Activated CD4-positive, alpha-beta memory T cell treated with anti-CD3 and anti-CD28 coated beads, Interleukin-2, amount 10 ng/mL, durations not matched to agents 7 days and 5 days (primary cell): ENCODE measurements at regions not wholly inside any gene's neighbourhood (a gene's known extent, or its start where the extent isn't known, plus 50 kb on each side); places are given as distances from the start of the nearest gene placed in this dataset.

Experiments
- CTCF ChIA-PET: fragments of 350-600 bp; sonication (Branson Sonifier 250); formaldehyde crosslinking; loops from one replicate; lab custom pipeline; 2021; ENCODE audit warnings: antibody characterized with exemption, inconsistent platforms; lab: Charles Lee
- POLR2A ChIA-PET: fragments of 350-600 bp; sonication (Branson Sonifier 250); formaldehyde crosslinking; loops from one replicate; lab custom pipeline; 2021; ENCODE audit warnings: antibody characterized with exemption; lab: Charles Lee
- DNase-seq: peaks from one replicate; pipeline ENCODE4 v3.0.0-alpha.2; 2020
- H3K27ac Mint-ChIP-seq: one replicate; pipeline ENCODE4 v1.8.0; 2021; ENCODE audit warnings: mild to moderate bottlenecking, mixed read lengths
- H3K27me3 Mint-ChIP-seq: one replicate; pipeline ENCODE4 v1.8.0; 2021; ENCODE audit warnings: mixed read lengths
- H3K36me3 Mint-ChIP-seq: one replicate; pipeline ENCODE4 v1.8.0; 2021; ENCODE audit warnings: low read depth, mixed read lengths
- H3K4me1 Mint-ChIP-seq: one replicate; pipeline ENCODE4 v1.8.0; 2021; ENCODE audit warnings: mixed read lengths
- H3K4me3 Mint-ChIP-seq: one replicate; pipeline ENCODE4 v1.8.0; 2021; ENCODE audit warnings: mild to moderate bottlenecking, mixed read lengths
- H3K9me3 Mint-ChIP-seq: one replicate; pipeline ENCODE4 v1.8.0; 2021; ENCODE audit warnings: mixed read lengths

DNA sequence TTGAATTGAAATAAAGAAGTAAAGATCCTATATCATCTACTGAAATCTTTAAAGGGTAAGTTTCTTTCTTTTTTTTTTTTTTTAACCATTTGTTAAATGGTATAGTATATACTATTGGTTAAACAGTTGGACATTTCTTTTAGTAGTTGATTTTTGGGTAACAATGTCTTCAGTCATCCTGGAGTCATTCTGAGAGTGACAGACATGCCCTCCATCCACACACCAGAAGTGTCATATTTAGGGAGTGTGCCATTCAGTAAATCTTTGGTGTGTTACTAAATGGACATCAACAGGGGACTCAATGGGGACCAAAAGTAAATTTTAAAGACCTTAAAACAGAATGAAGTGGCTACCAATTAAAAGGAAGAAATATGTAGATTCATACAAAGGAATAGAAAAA, 50.8 kb upstream of the SLC39A10 start:
- Mint-ChIP-seq H3K4me1 (peaks cover 11% of the 10 kb centered on the region), H3K36me3 (peaks cover 4% of the 10 kb centered on the region), H3K9me3 (peaks cover 4% of the 10 kb centered on the region), H3K27me3 (no peaks in the 10 kb centered on the region), H3K4me3 (no peak overlapping the region), H3K27ac (no peak overlapping the region)
- CTCF ChIA-PET: interaction anchor here (0.8 kb wide), 1 partner anchor 32 kb away, joined by 3 read pairs; no protein-coding TSS in a partner anchor
- DNase-seq: no peak
- POLR2A ChIA-PET: interaction anchor here (1.0 kb wide), 1 partner anchor 50 kb away, joined by 4 read pairs; the partner anchor contains the start of gene SLC39A10

DNA sequence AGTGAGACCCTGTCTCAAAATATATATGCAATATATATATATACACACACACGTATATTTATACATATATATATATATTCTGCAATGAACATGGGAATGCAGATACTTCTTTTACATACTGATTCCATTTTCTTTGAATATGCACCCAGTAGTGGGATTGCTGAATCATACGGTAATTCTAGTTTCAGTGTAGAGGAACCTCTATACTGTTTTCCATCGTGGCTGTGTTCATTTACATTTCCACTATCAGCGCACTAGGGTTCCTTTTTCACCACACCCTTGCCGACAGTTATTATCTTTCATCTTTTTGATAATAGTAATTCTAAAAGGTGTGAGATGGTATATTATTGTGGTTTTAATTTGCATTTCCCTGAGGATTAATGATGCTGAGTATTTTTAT, 52.3 kb upstream of the SLC39A10 start:
- no peaks in the 10 kb centered on the region for H3K27me3 Mint-ChIP-seq
- H3K9me3 Mint-ChIP-seq: peaks cover 5% of the 10 kb centered on the region
- ChIA-PET CTCF (no interaction called here), POLR2A (no interaction called here)
- no peak for DNase-seq
- H3K4me1 Mint-ChIP-seq: peaks cover 11% of the 10 kb centered on the region
- H3K27ac Mint-ChIP-seq: no peak overlapping the region
- no peak overlapping the region for H3K4me3 Mint-ChIP-seq
- H3K36me3 Mint-ChIP-seq: peaks cover 4% of the 10 kb centered on the region

DNA sequence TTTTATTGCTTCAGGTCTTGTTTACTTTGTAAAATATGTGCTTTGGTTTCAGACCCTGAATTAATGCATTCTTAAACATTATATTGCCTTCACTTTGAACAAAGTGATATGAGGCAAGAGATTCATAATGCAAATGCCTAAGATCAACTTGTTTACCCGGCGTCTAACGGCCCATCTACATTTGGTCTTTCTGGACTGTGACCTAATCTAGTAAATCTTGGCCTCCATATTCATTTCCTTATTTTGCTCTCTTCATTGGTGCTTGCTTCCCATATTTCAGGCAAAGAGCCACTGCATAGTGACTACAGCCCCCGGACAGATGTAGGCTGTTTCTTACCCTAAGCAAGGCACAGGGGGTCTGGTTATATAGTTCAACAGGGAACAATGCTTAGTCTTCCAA, 53.0 kb upstream of the SLC39A10 start:
- Mint-ChIP-seq H3K4me1 (peaks cover 6% of the 10 kb centered on the region), H3K27me3 (no peaks in the 10 kb centered on the region), H3K27ac (no peak overlapping the region), H3K9me3 (peaks cover 5% of the 10 kb centered on the region), H3K36me3 (peaks cover 4% of the 10 kb centered on the region), H3K4me3 (no peak overlapping the region)
- DNase-seq: no peak
- ChIA-PET CTCF (no interaction called here), POLR2A (no interaction called here)

DNA sequence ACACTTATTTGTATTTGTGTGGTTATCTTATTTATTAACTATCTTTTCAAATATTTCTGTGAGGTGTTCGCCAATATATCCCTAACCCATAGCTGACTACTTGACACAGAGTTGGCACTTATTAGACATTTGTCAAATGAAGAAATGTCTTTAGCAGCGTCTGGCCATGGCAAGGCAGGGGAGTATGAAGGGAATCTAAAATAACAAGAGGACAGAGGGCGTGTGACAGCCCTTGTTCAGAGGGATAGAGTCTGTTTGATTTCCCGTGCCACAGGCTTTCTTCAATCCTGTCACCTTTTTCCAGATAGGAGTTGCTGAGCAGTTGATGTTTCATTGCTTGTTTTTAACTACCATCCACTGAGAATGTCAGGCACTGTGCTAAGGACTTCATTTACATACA, 53.6 kb upstream of the SLC39A10 start:
- H3K36me3 Mint-ChIP-seq: peaks cover 8% of the 10 kb centered on the region
- no peak overlapping the region for H3K27ac Mint-ChIP-seq

DNA sequence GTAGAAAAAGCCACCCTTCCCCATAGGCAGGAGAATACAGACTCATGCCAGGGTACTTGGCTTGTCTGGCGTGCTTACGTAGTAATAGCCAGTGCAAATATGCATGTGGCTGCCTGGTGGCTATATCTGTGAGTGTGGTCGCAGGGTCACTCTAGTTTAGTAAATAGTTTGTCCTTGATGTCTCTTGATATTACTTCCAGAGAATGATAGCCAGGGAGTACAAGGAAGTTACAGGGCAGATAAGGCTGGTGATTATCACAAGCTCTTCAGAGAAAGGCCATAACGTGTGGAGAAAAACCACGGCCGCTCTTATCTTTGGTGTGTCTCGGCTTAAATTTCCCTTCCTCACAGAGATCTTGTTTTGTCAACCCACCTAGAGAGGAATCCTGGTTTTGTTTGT, 54.3 kb upstream of the SLC39A10 start:
- CTCF ChIA-PET: no interaction called here
- peaks cover 9% of the 10 kb centered on the region for H3K9me3 Mint-ChIP-seq
- H3K4me3 Mint-ChIP-seq: no peak overlapping the region
- peaks cover 8% of the 10 kb centered on the region for H3K36me3 Mint-ChIP-seq
- H3K27ac Mint-ChIP-seq: no peak overlapping the region
- DNase-seq: no peak
- no peaks in the 10 kb centered on the region for H3K27me3 Mint-ChIP-seq
- H3K4me1 Mint-ChIP-seq: no peaks in the 10 kb centered on the region
- POLR2A ChIA-PET: no interaction called here

More for the DNA sequence above, 53.6 kb upstream of the SLC39A10 start:
- ChIA-PET POLR2A (no interaction called here), CTCF (no interaction called here)
- Mint-ChIP-seq H3K4me3 (no peak overlapping the region), H3K27me3 (no peaks in the 10 kb centered on the region), H3K9me3 (peaks cover 9% of the 10 kb centered on the region), H3K4me1 (peaks cover 1% of the 10 kb centered on the region)
- no peak for DNase-seq

DNA sequence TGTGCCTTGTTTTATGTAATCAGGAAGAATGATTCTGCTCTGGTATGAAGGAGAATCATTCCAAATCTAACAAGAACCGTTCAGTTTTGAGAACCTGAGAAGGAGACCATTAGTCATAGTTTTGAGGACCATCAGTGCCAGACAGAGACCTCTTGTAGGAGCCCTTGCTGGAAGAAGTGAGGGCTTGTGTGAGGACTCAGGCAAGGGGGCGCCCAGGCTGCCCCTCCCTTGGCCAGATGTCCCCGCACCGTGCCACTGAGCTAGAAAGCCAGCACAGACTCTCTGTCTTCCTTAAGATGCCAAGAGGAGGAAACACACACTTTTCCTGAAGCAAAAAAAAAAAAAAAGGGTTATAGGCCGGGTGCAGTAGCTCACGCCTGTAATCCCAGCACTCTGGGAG, 55.7 kb upstream of the SLC39A10 start:
- no peaks in the 10 kb centered on the region for H3K4me1 Mint-ChIP-seq
- peaks cover 6% of the 10 kb centered on the region for H3K36me3 Mint-ChIP-seq
- no peak for DNase-seq
- ChIA-PET CTCF (interaction anchor here (1.2 kb wide), 1 partner anchor 58 kb away, joined by 3 read pairs; no protein-coding TSS in a partner anchor), POLR2A (no interaction called here)
- H3K27ac Mint-ChIP-seq: no peak overlapping the region
- H3K4me3 Mint-ChIP-seq: no peak overlapping the region
- H3K27me3 Mint-ChIP-seq: no peaks in the 10 kb centered on the region
- H3K9me3 Mint-ChIP-seq: peaks cover 7% of the 10 kb centered on the region

DNA sequence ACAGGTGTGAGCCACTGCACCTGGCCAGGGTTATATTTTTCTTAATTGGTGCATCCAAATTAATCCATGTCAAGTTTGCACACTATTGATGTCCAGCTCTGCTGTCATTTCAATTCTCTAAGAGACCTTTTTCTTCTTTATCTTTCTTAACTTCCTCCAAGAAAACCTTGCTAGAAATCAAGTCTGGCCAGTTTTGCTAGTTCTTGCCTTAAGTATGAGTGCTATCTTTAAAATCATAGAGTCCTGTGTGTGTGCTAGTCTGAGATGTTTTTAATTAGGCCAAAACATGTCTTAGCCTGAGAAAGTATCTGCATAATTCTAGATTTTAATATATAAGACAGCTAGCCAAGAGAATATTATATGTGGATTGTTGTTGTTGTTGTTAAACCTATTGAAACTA, 56.2 kb upstream of the SLC39A10 start:
- H3K4me3 Mint-ChIP-seq: no peak overlapping the region
- H3K9me3 Mint-ChIP-seq: peaks cover 6% of the 10 kb centered on the region
- H3K4me1 Mint-ChIP-seq: no peaks in the 10 kb centered on the region
- H3K27me3 Mint-ChIP-seq: no peaks in the 10 kb centered on the region
- no peak overlapping the region for H3K27ac Mint-ChIP-seq
- DNase-seq: no peak
- peaks cover 4% of the 10 kb centered on the region for H3K36me3 Mint-ChIP-seq
- ChIA-PET POLR2A (no interaction called here), CTCF (interaction anchor here (1.2 kb wide), 1 partner anchor 59 kb away, joined by 3 read pairs; no protein-coding TSS in a partner anchor)

DNA sequence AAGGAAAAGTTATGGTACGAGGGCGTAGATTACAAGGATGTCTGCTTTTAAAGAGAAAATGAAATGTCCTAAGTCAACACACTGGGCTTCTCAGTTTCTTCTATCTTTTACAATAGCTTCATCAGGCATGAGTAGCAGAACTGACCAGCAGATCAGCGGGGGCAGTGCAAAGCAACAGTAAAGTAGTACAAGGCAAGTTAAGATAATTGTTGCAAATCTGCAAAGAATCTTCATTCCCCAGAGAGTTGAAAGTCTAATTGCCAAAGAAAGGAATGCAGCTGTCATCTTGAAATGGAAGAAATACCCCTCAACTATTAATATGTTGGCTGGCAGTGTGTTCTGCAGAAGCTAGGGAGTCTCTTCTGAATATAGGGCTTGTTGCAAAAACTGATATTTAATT, 60.2 kb upstream of the SLC39A10 start:
- Mint-ChIP-seq H3K27me3 (no peaks in the 10 kb centered on the region), H3K27ac (no peak overlapping the region), H3K9me3 (peaks cover 12% of the 10 kb centered on the region), H3K4me3 (no peak overlapping the region), H3K36me3 (peaks cover 4% of the 10 kb centered on the region), H3K4me1 (peaks cover 6% of the 10 kb centered on the region)
- DNase-seq: no peak
- ChIA-PET POLR2A (no interaction called here), CTCF (interaction anchor here (1.5 to 1.7 kb wide), 2 partner anchors 20 to 63 kb away, joined by 3 to 4 read pairs; no protein-coding TSS in a partner anchor)

DNA sequence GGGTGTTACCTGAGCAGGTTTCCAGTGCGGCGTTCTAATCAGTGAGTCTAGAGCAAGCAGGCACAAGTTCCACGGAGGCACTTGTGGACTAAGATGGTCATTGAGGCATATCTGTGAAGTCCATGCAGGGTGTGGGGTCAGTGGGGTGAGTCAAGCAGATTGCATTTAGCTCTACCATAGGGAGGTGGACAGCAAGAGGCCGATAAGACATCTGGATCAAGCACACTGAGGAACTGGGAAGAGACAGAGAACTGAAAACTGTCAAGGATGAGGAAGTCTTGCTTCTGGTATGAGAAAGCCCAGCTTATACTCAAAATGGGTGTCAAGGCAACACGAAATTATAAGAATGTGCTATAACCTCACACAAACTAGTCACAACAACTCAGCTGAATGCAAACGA, 61.2 kb upstream of the SLC39A10 start:
- H3K4me1 Mint-ChIP-seq: peaks cover 6% of the 10 kb centered on the region
- POLR2A ChIA-PET: interaction anchor here (1.2 to 2.6 kb wide), 2 partner anchors 61 to 63 kb away, joined by 4 to 6 read pairs; partner anchors contain the start of gene SLC39A10
- no peaks in the 10 kb centered on the region for H3K27me3 Mint-ChIP-seq
- H3K4me3 Mint-ChIP-seq: no peak overlapping the region
- no peak for DNase-seq
- H3K36me3 Mint-ChIP-seq: peaks cover 4% of the 10 kb centered on the region
- H3K27ac Mint-ChIP-seq: no peak overlapping the region
- CTCF ChIA-PET: interaction anchor here (1.5 to 1.7 kb wide), 2 partner anchors 19 to 64 kb away, joined by 3 to 4 read pairs; no protein-coding TSS in a partner anchor
- H3K9me3 Mint-ChIP-seq: peaks cover 9% of the 10 kb centered on the region

DNA sequence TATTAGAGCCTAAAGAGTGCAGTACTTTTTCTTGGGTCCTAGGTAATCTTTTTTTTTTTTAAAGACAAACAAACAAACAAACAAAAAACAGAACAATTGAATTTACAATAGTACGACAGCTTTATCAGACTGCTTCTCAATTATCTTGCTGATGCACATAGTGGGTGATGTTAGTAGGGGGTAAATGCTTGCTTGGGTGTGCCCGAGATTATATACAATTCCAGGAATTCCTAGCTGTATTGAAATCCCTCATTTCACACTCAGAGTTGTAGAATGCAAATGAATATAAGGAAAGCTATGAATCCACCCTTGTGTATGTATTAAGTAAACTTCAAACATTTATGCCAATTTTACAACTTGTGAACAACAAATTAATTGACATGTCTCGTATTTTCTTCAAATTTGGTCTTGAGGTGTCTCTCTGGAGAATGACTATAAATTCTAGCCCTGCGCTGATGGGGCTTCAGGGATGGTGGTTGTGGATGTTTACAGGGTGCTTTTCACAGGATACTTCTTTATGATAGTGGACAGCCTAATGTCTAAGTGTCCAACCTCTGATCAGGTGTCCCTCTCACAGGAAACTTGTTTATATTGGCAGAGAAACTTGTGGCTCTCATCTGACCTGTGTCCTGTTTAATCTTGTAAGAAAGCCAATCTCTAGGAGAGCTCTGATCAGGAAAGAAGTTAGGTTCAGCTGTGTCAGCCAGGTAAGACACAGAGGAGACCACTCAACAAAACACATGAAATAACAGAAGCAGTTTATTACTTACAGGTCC, 61.9 kb upstream of the SLC39A10 start:
- ChIA-PET CTCF (interaction anchor here (0.6 to 1.7 kb wide), 4 partner anchors 13 to 64 kb away, joined by 3 to 5 read pairs (median 4); no protein-coding TSS in a partner anchor), POLR2A (interaction anchor here (1.2 to 2.6 kb wide), 3 partner anchors 60 to 62 kb away, joined by 4 to 6 read pairs (median 6); partner anchors contain the start of gene SLC39A10)
- peaks cover 6% of the 10 kb centered on the region for H3K4me1 Mint-ChIP-seq
- no peak overlapping the region for H3K27ac Mint-ChIP-seq
- no peaks in the 10 kb centered on the region for H3K27me3 Mint-ChIP-seq
- H3K9me3 Mint-ChIP-seq: peaks cover 9% of the 10 kb centered on the region
- peaks cover 4% of the 10 kb centered on the region for H3K36me3 Mint-ChIP-seq
- DNase-seq: no peak
- no peak overlapping the region for H3K4me3 Mint-ChIP-seq

DNA sequence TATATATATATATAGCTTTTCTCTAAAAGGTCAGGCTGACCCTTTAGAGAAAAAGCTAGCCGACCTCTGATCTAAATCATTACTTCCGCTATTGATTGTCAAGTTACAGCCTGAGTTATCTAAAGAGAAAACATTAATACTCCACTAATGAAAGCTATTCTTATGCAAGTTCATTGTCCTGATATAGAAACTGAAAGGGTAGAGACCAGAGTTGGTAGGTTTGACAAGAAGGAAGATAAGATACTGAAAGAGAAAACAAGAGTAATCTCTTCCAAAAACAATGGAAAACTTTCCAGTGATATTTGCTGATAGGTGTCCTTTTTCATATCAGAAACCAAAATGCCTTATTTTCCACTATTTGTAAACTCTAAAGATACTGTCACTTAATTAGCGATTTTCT, 62.8 kb upstream of the SLC39A10 start:
- Mint-ChIP-seq H3K4me3 (no peak overlapping the region), H3K4me1 (peaks cover 6% of the 10 kb centered on the region), H3K9me3 (peaks cover 9% of the 10 kb centered on the region), H3K36me3 (peaks cover 4% of the 10 kb centered on the region), H3K27me3 (no peaks in the 10 kb centered on the region), H3K27ac (no peak overlapping the region)
- DNase-seq: no peak
- POLR2A ChIA-PET: interaction anchor here (1.9 to 2.6 kb wide), 2 partner anchors 59 to 61 kb away, joined by 6 read pairs; no protein-coding TSS in a partner anchor
- CTCF ChIA-PET: interaction anchor here (0.6 to 1.5 kb wide), 4 partner anchors 14 to 390 kb away, joined by 3 to 5 read pairs (median 3); no protein-coding TSS in a partner anchor

DNA sequence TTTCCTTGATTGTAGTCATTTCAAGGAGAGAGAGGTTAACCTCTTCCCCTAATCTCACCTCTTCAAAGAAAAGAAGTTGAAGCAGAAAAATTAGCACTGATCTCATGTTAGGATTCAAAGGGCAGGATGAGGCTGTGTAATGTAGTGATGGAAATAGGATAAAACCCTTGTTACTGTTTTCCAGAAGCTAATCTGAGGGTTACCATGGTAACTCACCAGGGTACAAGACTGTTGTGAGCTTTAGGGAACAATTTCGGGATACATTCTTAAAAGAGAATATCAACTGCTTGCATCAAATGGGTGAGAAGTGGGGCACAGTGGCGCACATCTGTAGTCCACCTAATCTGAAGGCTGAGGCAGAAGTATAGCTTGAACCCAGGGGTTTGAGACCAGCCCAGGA, 64.9 kb upstream of the SLC39A10 start:
- ChIA-PET CTCF (interaction anchor here (0.5 kb wide), 1 partner anchor 39 kb away, joined by 3 read pairs; no protein-coding TSS in a partner anchor), POLR2A (no interaction called here)
- DNase-seq: no peak
- no peak overlapping the region for H3K4me3 Mint-ChIP-seq
- peaks cover 6% of the 10 kb centered on the region for H3K4me1 Mint-ChIP-seq
- H3K27me3 Mint-ChIP-seq: no peaks in the 10 kb centered on the region
- no peak overlapping the region for H3K27ac Mint-ChIP-seq
- H3K36me3 Mint-ChIP-seq: no peaks in the 10 kb centered on the region
- H3K9me3 Mint-ChIP-seq: peaks cover 6% of the 10 kb centered on the region

DNA sequence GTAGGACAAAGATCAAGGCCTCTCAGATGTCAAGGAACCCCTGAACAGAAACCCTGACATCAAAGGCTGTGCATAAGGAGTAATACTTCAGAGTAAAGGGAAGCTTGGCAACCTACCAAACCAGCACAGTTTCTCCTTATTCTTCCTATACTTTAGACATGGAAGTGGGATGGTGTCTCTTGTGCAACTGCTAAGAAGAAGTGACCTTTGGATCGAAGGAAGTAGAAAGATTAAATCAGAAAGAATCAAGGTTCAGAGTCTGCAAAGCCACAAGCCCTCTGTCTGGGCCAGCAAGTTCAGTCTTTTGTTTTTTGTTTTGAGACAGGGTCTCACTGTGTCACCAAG, 66.2 kb upstream of the SLC39A10 start:
- CTCF ChIA-PET: no interaction called here
- H3K4me1 Mint-ChIP-seq: peaks cover 6% of the 10 kb centered on the region

More for the DNA sequence above, 66.2 kb upstream of the SLC39A10 start:
- Mint-ChIP-seq H3K4me3 (no peak overlapping the region), H3K9me3 (peaks cover 6% of the 10 kb centered on the region), H3K27me3 (no peaks in the 10 kb centered on the region), H3K27ac (no peak overlapping the region), H3K36me3 (no peaks in the 10 kb centered on the region)
- POLR2A ChIA-PET: no interaction called here
- no peak for DNase-seq
